Left cardiac atrium (tissue), 4 donors: ENCODE measurements at regions not wholly inside any gene's neighbourhood (a gene's known extent, or its start where the extent isn't known, plus 50 kb on each side); places are given as distances from the start of the nearest gene placed in this dataset.

Source experiments
- ATAC-seq, 2 donors: fragments of 200-7000 bp; cut with Tn5 transposase; one replicate each; pipeline ENCODE4 v1.9.1; 2020; ENCODE audit warnings: mild to moderate bottlenecking in 2 of 2, moderate library complexity in 2 of 2
- DNase-seq: peaks from one replicate; pipeline ENCODE4 v3.0.0-alpha.2; 2020
- intact Hi-C, 2 donors: fragments of 100-400 bp; cut with DNase I; formaldehyde crosslinking; loops; one replicate each; pipeline versions ENCODE4 v1.14.1 to v1.15.1; 2022 to 2023
- donor health status: DM: no; HTN: yes; CAD: no.
- donor health status: DM: no; HTN: yes; CAD: no; lungs with severe emphysema.
- donor health status: DM: yes; HTN: yes; CAD: no.
- donor health status: Dilated cardiomyopathy.

- ATAC-seq: no peak
- intact Hi-C loops: no loop called here
Observed at GRCh38 chr3:147574621-147575020, 165.5 kb downstream of the ZIC1 start.

GRCh38 chr3:147575391-147575790 lies 166.2 kb downstream of the ZIC1 start:
- DNase-seq: no peak
- ATAC-seq: no peak
- intact Hi-C loops: no loop called here

More at GRCh38 chr3:147574621-147575020, 165.5 kb downstream of the ZIC1 start:
- DNase-seq: no peak

- intact Hi-C loops: no loop called here
- ATAC-seq: no peak
Observed at GRCh38 chr3:147582642-147583041, 173.5 kb downstream of the ZIC1 start.

GRCh38 chr3:147589016-147589415 lies 179.9 kb downstream of the ZIC1 start:
- intact Hi-C loops: no loop called here
- ATAC-seq: no peak
- no peak for DNase-seq

More at GRCh38 chr3:147582642-147583041, 173.5 kb downstream of the ZIC1 start:
- no peak for DNase-seq

GRCh38 chr3:147604136-147604535 lies 195.0 kb downstream of the ZIC1 start:
- no peak for ATAC-seq
- no peak for DNase-seq
- intact Hi-C loops: no loop called here

- no peak for DNase-seq
- intact Hi-C loops: no loop called here
- ATAC-seq: no peak
Observed at GRCh38 chr3:147613725-147614124, 204.6 kb downstream of the ZIC1 start.

GRCh38 chr3:147614210-147614609 lies 205.0 kb downstream of the ZIC1 start:
- intact Hi-C loops: no loop called here
- ATAC-seq (no peak), DNase-seq (no peak)

- ATAC-seq (no peak), DNase-seq (no peak)
- intact Hi-C loops: no loop called here
Observed at GRCh38 chr3:147615035-147615434, 205.9 kb downstream of the ZIC1 start.

GRCh38 chr3:147616998-147617619 lies 207.9 kb downstream of the ZIC1 start:
- intact Hi-C loops: no loop called here
- ATAC-seq: no peak

GRCh38 chr3:147618691-147619090 lies 209.5 kb downstream of the ZIC1 start:
- intact Hi-C loops: no loop called here
- ATAC-seq (no peak), DNase-seq (no peak)

More at GRCh38 chr3:147616998-147617619, 207.9 kb downstream of the ZIC1 start:
- no peak for DNase-seq

- ATAC-seq: no peak
- intact Hi-C loops: no loop called here
- no peak for DNase-seq
Observed at GRCh38 chr3:147619921-147620560, 210.9 kb downstream of the ZIC1 start.

GRCh38 chr3:147620906-147621305 lies 211.7 kb downstream of the ZIC1 start:
- intact Hi-C loops: no loop called here
- DNase-seq (no peak), ATAC-seq (no peak)

GRCh38 chr3:147630921-147631415 lies 221.8 kb downstream of the ZIC1 start:
- no peak for ATAC-seq
- intact Hi-C loops: no loop called here
- no peak for DNase-seq

GRCh38 chr3:147640781-147641180 lies 231.6 kb downstream of the ZIC1 start:
- intact Hi-C loops: no loop called here
- no peak for ATAC-seq

GRCh38 chr3:147645761-147646160 lies 236.6 kb downstream of the ZIC1 start:
- ATAC-seq (no peak), DNase-seq (no peak)
- intact Hi-C loops: no loop called here

More at GRCh38 chr3:147640781-147641180, 231.6 kb downstream of the ZIC1 start:
- no peak for DNase-seq

GRCh38 chr3:147649475-147649874 lies 240.3 kb downstream of the ZIC1 start:
- DNase-seq (no peak), ATAC-seq (no peak)
- intact Hi-C loops: no loop called here

- intact Hi-C loops: no loop called here
- DNase-seq (peak; percentile 58), ATAC-seq (peak; percentile 90 to 94)
Observed at GRCh38 chr3:147651107-147651778, 242.1 kb downstream of the ZIC1 start.

- ATAC-seq (no peak), DNase-seq (no peak)
- intact Hi-C loops: no loop called here
Observed at GRCh38 chr3:147652651-147653366, 243.6 kb downstream of the ZIC1 start.

GRCh38 chr3:147653367-147653923 lies 244.3 kb downstream of the ZIC1 start:
- DNase-seq: no peak
- intact Hi-C loops: no loop called here

More at GRCh38 chr3:147653367-147653923, 244.3 kb downstream of the ZIC1 start:
- no peak for ATAC-seq
